ENCODE measurements at regions not wholly inside any gene's neighbourhood (a gene's known extent, or its start where the extent isn't known, plus 50 kb on each side); places are given as distances from the start of the nearest gene placed in this dataset.

DNA sequence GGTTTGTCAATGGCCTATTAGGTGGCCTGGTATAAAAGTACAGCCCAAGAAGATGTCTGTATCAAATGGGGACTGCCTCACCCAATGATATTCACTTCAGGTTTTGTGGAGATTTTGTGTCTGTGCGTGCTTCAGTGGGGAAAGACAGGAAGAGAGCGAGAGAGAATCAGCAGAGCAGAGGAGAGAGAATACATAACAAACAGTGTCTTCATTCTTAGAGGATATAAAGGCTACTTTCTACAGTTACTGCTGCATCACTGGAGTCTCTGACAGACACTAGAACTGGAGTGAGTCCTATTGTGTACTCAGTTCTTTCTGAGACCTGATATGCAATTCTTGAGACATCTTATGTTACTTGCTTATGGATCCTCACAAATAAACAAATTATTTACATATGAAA is 115.0 kb downstream of the CASP12 start:
- TF ChIP-seq, protein P1, sequence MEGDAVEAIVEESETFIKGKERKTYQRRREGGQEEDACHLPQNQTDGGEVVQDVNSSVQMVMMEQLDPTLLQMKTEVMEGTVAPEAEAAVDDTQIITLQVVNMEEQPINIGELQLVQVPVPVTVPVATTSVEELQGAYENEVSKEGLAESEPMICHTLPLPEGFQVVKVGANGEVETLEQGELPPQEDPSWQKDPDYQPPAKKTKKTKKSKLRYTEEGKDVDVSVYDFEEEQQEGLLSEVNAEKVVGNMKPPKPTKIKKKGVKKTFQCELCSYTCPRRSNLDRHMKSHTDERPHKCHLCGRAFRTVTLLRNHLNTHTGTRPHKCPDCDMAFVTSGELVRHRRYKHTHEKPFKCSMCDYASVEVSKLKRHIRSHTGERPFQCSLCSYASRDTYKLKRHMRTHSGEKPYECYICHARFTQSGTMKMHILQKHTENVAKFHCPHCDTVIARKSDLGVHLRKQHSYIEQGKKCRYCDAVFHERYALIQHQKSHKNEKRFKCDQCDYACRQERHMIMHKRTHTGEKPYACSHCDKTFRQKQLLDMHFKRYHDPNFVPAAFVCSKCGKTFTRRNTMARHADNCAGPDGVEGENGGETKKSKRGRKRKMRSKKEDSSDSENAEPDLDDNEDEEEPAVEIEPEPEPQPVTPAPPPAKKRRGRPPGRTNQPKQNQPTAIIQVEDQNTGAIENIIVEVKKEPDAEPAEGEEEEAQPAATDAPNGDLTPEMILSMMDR (IDR thresholded peaks at IDR 0.05; ENCODE audit: insufficient read depth, low read length, poor library complexity, severe bottlenecking): no peak
- no peak for TF ChIP-seq EZH2phosphoT487 (conservative IDR thresholded peaks at IDR 0.05; ENCODE audit: low read length)

All from SU-DHL-6 (cell line).